HG02759 (cell line): ENCODE measurements at regions not wholly inside any gene's neighbourhood (a gene's known extent, or its start where the extent isn't known, plus 50 kb on each side); places are given as distances from the start of the nearest gene placed in this dataset.

Experiments used
- ATAC-seq: cut with Tn5 transposase; IDR thresholded peaks from one replicate; pipeline ENCODE4 v1.9.1; 2021; ENCODE audit warnings: mild to moderate bottlenecking, moderate library complexity; ENCODE audit not compliant: unreplicated experiment

- ATAC-seq, result no peak
Measured at GRCh38 chr9:107064378-107064777, 201.4 kb downstream of the ZNF462 start.

- no peak for ATAC-seq
Measured at GRCh38 chr9:107065549-107065948, 202.6 kb downstream of the ZNF462 start.

- ATAC-seq, result no peak
Measured at GRCh38 chr9:107067739-107068416, 204.9 kb downstream of the ZNF462 start.

- ATAC-seq, result no peak
Measured at GRCh38 chr9:107068581-107068980, 205.6 kb downstream of the ZNF462 start.

- no peak for ATAC-seq
Measured at GRCh38 chr9:107070586-107070985, 207.6 kb downstream of the ZNF462 start.

- no peak for ATAC-seq
Measured at GRCh38 chr9:107078061-107078460, 205.0 kb upstream of the RAD23B start.

GRCh38 chr9:107079589-107079988 lies 203.5 kb upstream of the RAD23B start:
- no peak for ATAC-seq

- no peak for ATAC-seq
Measured at GRCh38 chr9:107080130-107080529, 202.9 kb upstream of the RAD23B start.

- no peak for ATAC-seq
Measured at GRCh38 chr9:107086460-107086859, 196.6 kb upstream of the RAD23B start.

- ATAC-seq, result no peak
Measured at GRCh38 chr9:107087222-107087621, 195.9 kb upstream of the RAD23B start.

- ATAC-seq, result no peak
Measured at GRCh38 chr9:107090218-107090617, 192.9 kb upstream of the RAD23B start.

GRCh38 chr9:107093365-107094060 lies 189.6 kb upstream of the RAD23B start:
- no peak for ATAC-seq

GRCh38 chr9:107094370-107094769 lies 188.7 kb upstream of the RAD23B start:
- no peak for ATAC-seq

- no peak for ATAC-seq
Measured at GRCh38 chr9:107100591-107100990, 182.5 kb upstream of the RAD23B start.

- ATAC-seq, result no peak
Measured at GRCh38 chr9:107102011-107102410, 181.1 kb upstream of the RAD23B start.

GRCh38 chr9:107103621-107104020 lies 179.5 kb upstream of the RAD23B start:
- no peak for ATAC-seq

GRCh38 chr9:107105784-107106183 lies 177.3 kb upstream of the RAD23B start:
- no peak for ATAC-seq

GRCh38 chr9:107106416-107106815 lies 176.7 kb upstream of the RAD23B start:
- ATAC-seq, result no peak

GRCh38 chr9:107108342-107109130 lies 174.5 kb upstream of the RAD23B start:
- ATAC-seq, result no peak

GRCh38 chr9:107109324-107109723 lies 173.8 kb upstream of the RAD23B start:
- ATAC-seq, result no peak

GRCh38 chr9:107110153-107110552 lies 172.9 kb upstream of the RAD23B start:
- no peak for ATAC-seq

- ATAC-seq, result no peak
Measured at GRCh38 chr9:107112707-107113243, 170.3 kb upstream of the RAD23B start.
